ENCODE measurements at regions not wholly inside any gene's neighbourhood (a gene's known extent, or its start where the extent isn't known, plus 50 kb on each side); places are given as distances from the start of the nearest gene placed in this dataset.

DNA sequence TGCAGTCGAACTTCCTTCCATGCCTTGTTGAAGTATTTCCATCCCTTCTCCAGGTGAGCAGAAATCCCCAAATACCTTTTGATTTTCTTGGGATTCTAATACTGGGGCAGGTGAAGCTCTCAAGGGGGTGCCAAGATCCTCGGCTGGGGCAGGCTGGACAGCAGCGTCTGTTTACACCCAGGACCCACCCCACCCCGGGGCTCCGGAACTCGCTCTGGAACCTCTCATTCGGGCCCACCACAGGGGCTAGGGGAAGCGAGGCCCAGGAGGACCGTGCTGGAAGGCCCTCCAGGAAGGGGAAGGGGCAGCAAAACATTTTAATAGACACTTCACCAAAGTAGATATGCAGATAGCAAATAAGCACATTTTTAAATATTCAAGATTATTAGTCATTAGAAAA lies 161.9 kb upstream of the GORAB start:
- TF ChIP-seq CTCF (IDR thresholded peaks at IDR 0.05) (no peak), POLR2A (IDR thresholded peaks at IDR 0.05) (no peak)

All from lower leg skin (tissue), 3 donors.